SK-N-MC (cell line): ENCODE measurements at regions not wholly inside any gene's neighbourhood (a gene's known extent, or its start where the extent isn't known, plus 50 kb on each side); places are given as distances from the start of the nearest gene placed in this dataset.
"Not testable (repeated sequence)": the region's sequence is repeated elsewhere in the genome, so short reads cannot be mapped to it uniquely, and the experiment has no call there.

ENCODE experiments used
- DNase-seq: peaks from one replicate; pipeline ENCODE4 v3.0.0-alpha.2; 2011; ENCODE audit warnings: low read depth, low spot score
- H3K27ac ChIP-seq: fragments of 200-600 bp; sonication (generic); 2 replicates; pipeline ENCODE4 v1.5.1; 2016; ENCODE audit warnings: mixed run types
- H3K36me3 ChIP-seq: fragments of 200-600 bp; sonication (generic); 2 replicates; pipeline ENCODE4 v1.6.1; 2017; ENCODE audit warnings: antibody characterized with exemption, low read length, mixed read lengths; ENCODE audit not compliant: insufficient read depth
- H3K4me3 ChIP-seq: fragments of 200-600 bp; sonication (generic); 2 replicates; pipeline ENCODE4 v1.5.1; 2016
- H3K9ac ChIP-seq: fragments of 200-600 bp; sonication (generic); 2 replicates; pipeline ENCODE4 v1.8.0; 2017; ENCODE audit warnings: mixed run types, mixed read lengths; ENCODE audit not compliant: insufficient read length
- H3K9me3 ChIP-seq: fragments of 200-600 bp; sonication (generic); 2 replicates; pipeline ENCODE4 v1.6.1; 2017; ENCODE audit warnings: low read depth, mild to moderate bottlenecking, antibody characterized with exemption, low read length, moderate library complexity, mixed read lengths
- EZH2 ChIP-seq: fragments of 200-600 bp; sonication (generic); IDR thresholded peaks from one replicate; pipeline ENCODE4 v1.6.1; 2017; ENCODE audit warnings: antibody characterized with exemption
- FOXP2 ChIP-seq: optimal IDR thresholded peaks from 2 replicates; pipeline ENCODE3; 2011; ENCODE audit warnings: mild to moderate bottlenecking, moderate library complexity; ENCODE audit not compliant: insufficient read depth; ENCODE audit errors: extremely low read length, control extremely low read depth
- POLR2AphosphoS5 ChIP-seq: IDR thresholded peaks from 2 replicates; pipeline ENCODE4 v1.6.1; 2012; ENCODE audit warnings: mild to moderate bottlenecking, low read depth, low read length, borderline replicate concordance

DNA sequence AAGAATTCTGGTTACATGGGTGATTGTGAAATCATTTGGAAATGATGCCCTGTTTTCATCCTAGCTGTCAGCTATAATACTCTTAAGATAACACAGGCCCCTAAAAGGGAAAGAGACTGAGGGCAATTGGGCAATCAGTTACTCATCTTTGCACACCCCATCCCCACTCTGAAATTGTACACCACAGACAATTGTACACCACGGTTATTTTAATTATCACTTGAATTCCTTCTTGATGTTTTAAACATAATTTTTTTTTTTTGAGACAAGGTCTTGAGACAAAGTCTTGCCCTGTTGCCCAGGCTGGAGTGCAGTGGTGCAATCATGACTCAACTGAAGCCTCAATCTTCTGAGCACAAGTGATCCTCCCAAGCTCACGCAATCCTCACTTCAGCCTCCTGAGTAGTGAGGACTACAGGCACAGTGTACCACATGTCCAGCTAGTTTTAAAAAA, 862.4 kb upstream of the ACVR2A start:
- no peak for DNase-seq
- Histone ChIP-seq H3K36me3 (no peaks in the 10 kb centered on the region), H3K9ac (no peak overlapping the region), H3K27ac (no peak overlapping the region), H3K4me3 (no peak overlapping the region), H3K9me3 (no peaks in the 10 kb centered on the region)
- TF ChIP-seq FOXP2, result no peak
- TF ChIP-seq EZH2, result no peak
- no peak for TF ChIP-seq POLR2AphosphoS5

- no peak for DNase-seq
- H3K27ac ChIP-seq, result no peak overlapping the region
- no peaks in the 10 kb centered on the region for H3K36me3 ChIP-seq
- no peak overlapping the region for H3K9ac ChIP-seq
- H3K9me3 ChIP-seq, result no peaks in the 10 kb centered on the region
- TF ChIP-seq POLR2AphosphoS5 (no peak), EZH2 (no peak), FOXP2 (no peak)
- no peak overlapping the region for H3K4me3 ChIP-seq
These were observed 862.9 kb upstream of the ACVR2A start for GRCh38 chr2:146981921-146982320.

DNA sequence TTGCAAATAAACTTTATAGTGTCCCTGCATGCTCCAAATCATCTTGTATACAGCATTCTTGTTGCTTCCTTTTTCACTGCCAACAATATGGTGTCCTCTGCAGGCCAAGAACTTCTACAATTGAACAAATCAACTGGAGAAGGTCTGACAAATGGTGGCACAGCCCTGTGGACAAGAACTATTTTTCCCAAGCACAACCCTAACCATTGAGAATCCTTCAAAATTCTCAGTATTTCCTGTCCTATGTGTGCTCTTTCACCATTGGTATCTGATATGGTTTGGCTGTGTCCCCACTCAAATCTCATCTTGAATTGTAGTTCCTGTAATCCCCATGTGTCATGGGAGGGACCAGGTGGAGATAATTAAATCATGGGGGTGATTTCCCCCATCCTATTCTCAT, 865.1 kb upstream of the ACVR2A start:
- Histone ChIP-seq H3K36me3 (no peaks in the 10 kb centered on the region), H3K27ac (no peak overlapping the region), H3K9ac (no peak overlapping the region), H3K4me3 (no peak overlapping the region), H3K9me3 (no peaks in the 10 kb centered on the region)
- no peak for TF ChIP-seq EZH2
- TF ChIP-seq FOXP2, result no peak
- TF ChIP-seq POLR2AphosphoS5, result no peak
- no peak for DNase-seq

GRCh38 chr2:146978577-146979555, 866.0 kb upstream of the ACVR2A start:
- H3K9ac ChIP-seq, result no peak overlapping the region
- no peak for DNase-seq
- no peak overlapping the region for H3K27ac ChIP-seq
- H3K9me3 ChIP-seq, result no peaks in the 10 kb centered on the region
- TF ChIP-seq FOXP2, result no peak
- TF ChIP-seq POLR2AphosphoS5, result no peak
- TF ChIP-seq EZH2, result no peak
- no peaks in the 10 kb centered on the region for H3K36me3 ChIP-seq
- H3K4me3 ChIP-seq, result no peak overlapping the region

DNA sequence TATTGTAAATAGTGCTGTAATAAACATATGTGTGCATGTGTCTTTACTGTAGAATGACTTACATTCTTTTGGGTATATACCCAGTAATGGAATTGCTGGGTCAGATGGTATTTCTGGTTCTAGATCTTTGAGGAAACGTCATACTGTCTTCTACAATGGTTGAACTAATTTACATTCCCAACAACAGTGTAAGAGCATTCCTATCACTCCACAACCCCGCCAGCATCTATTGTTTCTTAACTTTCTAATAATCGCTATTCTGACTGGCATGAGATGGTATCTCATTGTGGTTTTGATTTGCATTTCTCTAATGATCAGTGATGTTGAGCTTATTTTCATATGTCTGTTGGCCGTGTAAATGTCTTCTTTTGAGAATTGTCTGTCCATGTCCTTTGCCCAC, 873.8 kb upstream of the ACVR2A start:
- DNase-seq, H3K9me3 ChIP-seq, H3K4me3 ChIP-seq, H3K27ac ChIP-seq, H3K9ac ChIP-seq, H3K36me3 ChIP-seq: not testable (repeated sequence)

GRCh38 chr2:146969703-146970102, 875.1 kb upstream of the ACVR2A start:
- not testable (repeated sequence) for H3K36me3 ChIP-seq, H3K27ac ChIP-seq, H3K9ac ChIP-seq, H3K9me3 ChIP-seq, DNase-seq, H3K4me3 ChIP-seq

DNA sequence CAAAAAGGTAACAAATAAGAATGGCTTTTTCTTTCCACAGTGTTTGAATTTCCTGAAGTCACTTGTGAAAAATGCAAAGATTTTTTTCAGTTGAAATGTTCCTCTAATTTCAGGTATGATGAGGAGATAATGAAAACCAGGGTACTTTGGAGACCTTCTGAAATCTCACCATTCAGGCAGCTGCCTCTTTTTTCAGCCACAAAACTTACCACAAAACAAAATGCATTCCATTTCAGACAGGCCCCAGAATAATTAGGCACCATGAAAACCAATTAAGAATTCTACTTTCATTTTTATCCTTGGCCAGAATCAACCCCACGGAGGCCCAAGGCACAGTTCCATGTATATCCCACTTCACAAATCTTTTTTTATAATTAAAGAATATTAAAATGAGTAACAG, 880.3 kb upstream of the ACVR2A start:
- no peak for DNase-seq
- Histone ChIP-seq H3K9me3 (no peaks in the 10 kb centered on the region), H3K9ac (no peak overlapping the region), H3K27ac (no peak overlapping the region), H3K36me3 (no peaks in the 10 kb centered on the region), H3K4me3 (no peak overlapping the region)
- TF ChIP-seq FOXP2, result no peak
- TF ChIP-seq POLR2AphosphoS5, result no peak
- no peak for TF ChIP-seq EZH2

DNA sequence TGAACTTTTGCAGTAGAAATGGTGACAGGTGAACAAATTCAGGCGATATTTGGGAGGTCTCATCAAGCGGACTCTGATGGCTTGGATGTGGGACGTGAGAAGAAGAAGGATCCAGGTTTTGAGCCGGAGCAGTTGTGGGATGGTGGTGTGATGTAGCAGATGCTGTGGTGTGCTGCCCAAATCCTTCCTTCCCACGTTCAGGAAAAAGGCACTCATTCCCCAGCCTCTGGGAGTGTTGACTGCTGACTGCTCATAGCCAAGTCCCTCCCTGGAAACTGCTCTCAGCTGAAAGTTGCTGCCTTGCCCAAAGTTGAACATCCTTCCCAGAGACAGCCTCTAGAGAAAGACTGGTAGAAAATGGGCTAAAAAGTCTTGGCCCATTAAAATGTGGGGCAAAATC, 890.3 kb upstream of the ACVR2A start:
- H3K36me3 ChIP-seq, result no peaks in the 10 kb centered on the region
- no peak for DNase-seq
- no peaks in the 10 kb centered on the region for H3K9me3 ChIP-seq
- no peak overlapping the region for H3K9ac ChIP-seq
- no peak overlapping the region for H3K27ac ChIP-seq
- no peak overlapping the region for H3K4me3 ChIP-seq
- TF ChIP-seq POLR2AphosphoS5, result no peak
- no peak for TF ChIP-seq EZH2
- no peak for TF ChIP-seq FOXP2

DNA sequence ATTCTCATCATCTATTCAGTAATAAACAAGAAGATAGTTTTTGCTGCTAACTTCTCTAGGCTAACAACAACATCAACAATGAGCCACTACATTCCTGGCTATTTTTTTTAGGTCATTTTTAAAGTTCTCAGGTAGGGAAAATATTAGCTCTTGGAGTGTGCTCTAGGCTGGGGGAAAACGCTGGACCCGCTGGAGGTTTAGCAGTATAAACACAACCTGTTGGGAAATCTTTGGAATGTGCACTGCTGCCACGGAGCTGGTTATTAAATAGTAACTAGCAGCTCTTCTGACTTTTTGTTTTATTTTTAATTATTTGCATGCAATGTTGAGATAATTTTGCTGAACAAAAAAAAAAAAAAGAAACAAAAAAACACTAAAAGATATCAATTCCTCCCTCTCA, 892.1 kb upstream of the ACVR2A start:
- no peak for DNase-seq
- Histone ChIP-seq H3K4me3 (no peak overlapping the region), H3K9me3 (no peaks in the 10 kb centered on the region), H3K9ac (no peak overlapping the region), H3K36me3 (no peaks in the 10 kb centered on the region), H3K27ac (no peak overlapping the region)
- TF ChIP-seq FOXP2 (no peak), EZH2 (no peak), POLR2AphosphoS5 (no peak)
